GM19035 (cell line): ENCODE measurements at regions not wholly inside any gene's neighbourhood (a gene's known extent, or its start where the extent isn't known, plus 50 kb on each side); places are given as distances from the start of the nearest gene placed in this dataset.

Experiments used
- ATAC-seq: cut with Tn5 transposase; IDR thresholded peaks from one replicate; pipeline ENCODE4 v1.9.1; 2021; ENCODE audit not compliant: unreplicated experiment

- no peak for ATAC-seq
Measured at GRCh38 chr20:9981829-9982228, 53.0 kb upstream of the ANKEF1 start.

GRCh38 chr20:9978397-9979004 lies 56.3 kb upstream of the ANKEF1 start:
- peak; percentile 95 for ATAC-seq

- no peak for ATAC-seq
Measured at GRCh38 chr20:9977629-9978028, 57.2 kb upstream of the ANKEF1 start.

GRCh38 chr20:9974324-9974723 lies 60.5 kb upstream of the ANKEF1 start:
- ATAC-seq, result no peak

- no peak for ATAC-seq
Measured at GRCh38 chr20:9971746-9972145, 63.0 kb upstream of the ANKEF1 start.

- ATAC-seq, result no peak
Measured at GRCh38 chr20:9969626-9970025, 65.2 kb upstream of the ANKEF1 start.

GRCh38 chr20:9968015-9968414 lies 66.8 kb upstream of the ANKEF1 start:
- ATAC-seq, result no peak

GRCh38 chr20:9966966-9967365 lies 67.8 kb upstream of the ANKEF1 start:
- ATAC-seq, result no peak

- no peak for ATAC-seq
Measured at GRCh38 chr20:9963029-9963428, 71.8 kb upstream of the ANKEF1 start.

GRCh38 chr20:9958693-9959092 lies 76.1 kb upstream of the ANKEF1 start:
- ATAC-seq, result no peak

- no peak for ATAC-seq
Measured at GRCh38 chr20:9955646-9956045, 79.1 kb upstream of the ANKEF1 start.

GRCh38 chr20:9949563-9949962 lies 85.2 kb upstream of the ANKEF1 start:
- ATAC-seq, result no peak

GRCh38 chr20:9945408-9945807 lies 89.4 kb upstream of the ANKEF1 start:
- no peak for ATAC-seq

- no peak for ATAC-seq
Measured at GRCh38 chr20:9942736-9943135, 92.1 kb upstream of the ANKEF1 start.

GRCh38 chr20:9940329-9940728 lies 94.5 kb upstream of the ANKEF1 start:
- no peak for ATAC-seq

GRCh38 chr20:9939231-9939630 lies 95.6 kb upstream of the ANKEF1 start:
- ATAC-seq, result no peak

- ATAC-seq, result no peak
Measured at GRCh38 chr20:9935285-9935684, 96.4 kb upstream of the PAK5 start.

GRCh38 chr20:9930142-9930541 lies 91.3 kb upstream of the PAK5 start:
- no peak for ATAC-seq

GRCh38 chr20:9928955-9929354 lies 90.1 kb upstream of the PAK5 start:
- no peak for ATAC-seq

- peak; percentile 85 for ATAC-seq
Measured at GRCh38 chr20:9928281-9928737, 89.4 kb upstream of the PAK5 start.

- ATAC-seq, result no peak
Measured at GRCh38 chr20:9927224-9927623, 88.3 kb upstream of the PAK5 start.

GRCh38 chr20:9926476-9926875 lies 87.6 kb upstream of the PAK5 start:
- no peak for ATAC-seq

- no peak for ATAC-seq
Measured at GRCh38 chr20:9926007-9926406, 87.1 kb upstream of the PAK5 start.
